Right lobe of liver (tissue), 4 donors: ENCODE measurements at regions not wholly inside any gene's neighbourhood (a gene's known extent, or its start where the extent isn't known, plus 50 kb on each side); places are given as distances from the start of the nearest gene placed in this dataset.

Experiments used
- POLR2A ChIP-seq: fragments of 450-650 bp; IDR thresholded peaks from one replicate; pipeline ENCODE4 v1.6.1; 2017; ENCODE audit warnings: antibody characterized with exemption, mild to moderate bottlenecking
- TF ChIP-seq, protein P1 (sequence below), 4 donors: fragments of 200-600 bp in 3 of 4; fragments of 450-650 bp in 1 of 4; IDR thresholded peaks; one replicate each; pipeline versions ENCODE4 v1.5.1 to v1.8.0; 2016 to 2022; ENCODE audit warnings: antibody characterized with exemption in 4 of 4, mild to moderate bottlenecking in 2 of 4
- donor health status: DM: no; HTN: no; CAD: no.
- donor health status: DM: no; HTN: no; CAD: no.
- donor health status: DM: no; HTN: yes; CAD: no.

GRCh38 chr4:149881744-149882143, 66.1 kb upstream of the IQCM start:
- TF ChIP-seq, protein P1, sequence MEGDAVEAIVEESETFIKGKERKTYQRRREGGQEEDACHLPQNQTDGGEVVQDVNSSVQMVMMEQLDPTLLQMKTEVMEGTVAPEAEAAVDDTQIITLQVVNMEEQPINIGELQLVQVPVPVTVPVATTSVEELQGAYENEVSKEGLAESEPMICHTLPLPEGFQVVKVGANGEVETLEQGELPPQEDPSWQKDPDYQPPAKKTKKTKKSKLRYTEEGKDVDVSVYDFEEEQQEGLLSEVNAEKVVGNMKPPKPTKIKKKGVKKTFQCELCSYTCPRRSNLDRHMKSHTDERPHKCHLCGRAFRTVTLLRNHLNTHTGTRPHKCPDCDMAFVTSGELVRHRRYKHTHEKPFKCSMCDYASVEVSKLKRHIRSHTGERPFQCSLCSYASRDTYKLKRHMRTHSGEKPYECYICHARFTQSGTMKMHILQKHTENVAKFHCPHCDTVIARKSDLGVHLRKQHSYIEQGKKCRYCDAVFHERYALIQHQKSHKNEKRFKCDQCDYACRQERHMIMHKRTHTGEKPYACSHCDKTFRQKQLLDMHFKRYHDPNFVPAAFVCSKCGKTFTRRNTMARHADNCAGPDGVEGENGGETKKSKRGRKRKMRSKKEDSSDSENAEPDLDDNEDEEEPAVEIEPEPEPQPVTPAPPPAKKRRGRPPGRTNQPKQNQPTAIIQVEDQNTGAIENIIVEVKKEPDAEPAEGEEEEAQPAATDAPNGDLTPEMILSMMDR (IDR thresholded peaks at IDR 0.05) = no peak
- no peak for TF ChIP-seq POLR2A
